ENCODE measurements at regions not wholly inside any gene's neighbourhood (a gene's known extent, or its start where the extent isn't known, plus 50 kb on each side); places are given as distances from the start of the nearest gene placed in this dataset.

DNA sequence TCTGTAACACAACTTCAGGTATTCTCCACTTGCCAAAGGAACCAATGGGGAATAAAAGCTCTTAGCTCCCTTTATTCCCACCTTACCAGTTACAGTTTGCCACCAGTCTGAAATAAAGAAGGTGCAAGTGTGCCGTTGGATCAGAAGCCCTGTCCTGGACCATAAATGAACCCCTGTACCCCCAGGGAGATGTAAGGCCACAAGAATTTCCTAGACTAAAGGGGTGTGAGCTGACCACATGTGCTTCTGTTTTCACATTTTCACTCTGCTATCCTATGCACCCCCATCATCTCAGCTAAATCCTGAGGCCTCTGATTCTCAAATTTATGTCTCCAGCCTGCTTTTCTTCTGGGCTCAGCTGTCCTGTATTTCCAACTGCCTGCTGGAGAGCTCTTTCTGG, 221.2 kb downstream of the SPRY1 start:
- TF ChIP-seq, protein P1, sequence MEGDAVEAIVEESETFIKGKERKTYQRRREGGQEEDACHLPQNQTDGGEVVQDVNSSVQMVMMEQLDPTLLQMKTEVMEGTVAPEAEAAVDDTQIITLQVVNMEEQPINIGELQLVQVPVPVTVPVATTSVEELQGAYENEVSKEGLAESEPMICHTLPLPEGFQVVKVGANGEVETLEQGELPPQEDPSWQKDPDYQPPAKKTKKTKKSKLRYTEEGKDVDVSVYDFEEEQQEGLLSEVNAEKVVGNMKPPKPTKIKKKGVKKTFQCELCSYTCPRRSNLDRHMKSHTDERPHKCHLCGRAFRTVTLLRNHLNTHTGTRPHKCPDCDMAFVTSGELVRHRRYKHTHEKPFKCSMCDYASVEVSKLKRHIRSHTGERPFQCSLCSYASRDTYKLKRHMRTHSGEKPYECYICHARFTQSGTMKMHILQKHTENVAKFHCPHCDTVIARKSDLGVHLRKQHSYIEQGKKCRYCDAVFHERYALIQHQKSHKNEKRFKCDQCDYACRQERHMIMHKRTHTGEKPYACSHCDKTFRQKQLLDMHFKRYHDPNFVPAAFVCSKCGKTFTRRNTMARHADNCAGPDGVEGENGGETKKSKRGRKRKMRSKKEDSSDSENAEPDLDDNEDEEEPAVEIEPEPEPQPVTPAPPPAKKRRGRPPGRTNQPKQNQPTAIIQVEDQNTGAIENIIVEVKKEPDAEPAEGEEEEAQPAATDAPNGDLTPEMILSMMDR (IDR thresholded peaks at IDR 0.05): no peak
- TF ChIP-seq POLR2A (IDR thresholded peaks at IDR 0.05): no peak
